ENCODE measurements at regions not wholly inside any gene's neighbourhood (a gene's known extent, or its start where the extent isn't known, plus 50 kb on each side); places are given as distances from the start of the nearest gene placed in this dataset.

- H3K9me2 ChIP-seq (ENCODE audit: insufficient read depth) = no peaks in the 10 kb centered on the region
- H3K36me3 ChIP-seq (ENCODE audit: control insufficient read depth in 1 of 2, insufficient read depth in 2 of 2, low read length in 2 of 2) = no peaks in the 10 kb centered on the region
- no peaks in the 10 kb centered on the region for H3K9me3 ChIP-seq (ENCODE audit: control insufficient read depth in 1 of 2, insufficient read depth in 1 of 2, low read depth in 1 of 2, low read length in 2 of 2)
- no peak for DNase-seq (ENCODE audit: low read depth, low spot score)
- no peak for TF ChIP-seq ATF3 (IDR thresholded peaks at IDR 0.05)
- no peak overlapping the region for H3K4me2 ChIP-seq (ENCODE audit: low read length)
- intact Hi-C loops (cut with micrococcal nuclease) = no loop called here
- ATAC-seq = no peak
- ChIA-PET POLR2A (no interaction called here), CTCF (no interaction called here), RAD21 (ENCODE audit: low non-redundant PET in 1 of 2, low total read pairs in 2 of 2, uncharacterized antibody in 2 of 2, unreplicated experiment in 2 of 2) (no interaction called here)
- H3K79me2 ChIP-seq (ENCODE audit: insufficient read depth, low read length) = no peaks in the 10 kb centered on the region
- no peak overlapping the region for H3K27ac ChIP-seq (ENCODE audit: low read depth, low read length)
- H4K20me1 ChIP-seq (ENCODE audit: insufficient read depth) = no peaks in the 10 kb centered on the region
- H3K27me3 ChIP-seq (ENCODE audit: insufficient read depth, low read length) = peaks cover 16% of the 10 kb centered on the region; the same call in 1 of the 2 replicates
- H3K4me1 ChIP-seq (ENCODE audit: control insufficient read depth in 1 of 2, insufficient read depth in 2 of 2, low read length in 2 of 2) = no peaks in the 10 kb centered on the region
- no TSS peak for BruUV-seq (replicated peaks)
- no peak overlapping the region for H2AFZ ChIP-seq (ENCODE audit: low read depth, low read length, poor library complexity, severe bottlenecking)
- no peak overlapping the region for H3K4me3 ChIP-seq (replicated peaks in 1 of 2; ENCODE audit: low read depth in 1 of 2, low read length in 2 of 2)
- H3K9ac ChIP-seq (ENCODE audit: low read length) = no peak overlapping the region
Measured at GRCh38 chr14:56498112-56498511, 81.5 kb upstream of the TMEM260 start.

- no peak for TF ChIP-seq REST (IDR thresholded peaks at IDR 0.05; ENCODE audit: low read depth)
- Histone ChIP-seq H3K9ac (ENCODE audit: low read length) (no peak overlapping the region), H3K9me3 (ENCODE audit: control insufficient read depth in 1 of 2, insufficient read depth in 1 of 2, low read depth in 1 of 2, low read length in 2 of 2) (no peaks in the 10 kb centered on the region), H3K4me3 (replicated peaks in 1 of 2; ENCODE audit: low read depth in 1 of 2, low read length in 2 of 2) (no peak overlapping the region), H3K9me2 (ENCODE audit: insufficient read depth) (no peaks in the 10 kb centered on the region), H3K36me3 (ENCODE audit: control insufficient read depth in 1 of 2, insufficient read depth in 2 of 2, low read length in 2 of 2) (no peaks in the 10 kb centered on the region), H3K4me1 (ENCODE audit: control insufficient read depth in 1 of 2, insufficient read depth in 2 of 2, low read length in 2 of 2) (no peaks in the 10 kb centered on the region), H3K27me3 (ENCODE audit: insufficient read depth, low read length) (peaks cover 20% of the 10 kb centered on the region), H4K20me1 (ENCODE audit: insufficient read depth) (no peaks in the 10 kb centered on the region), H3K79me2 (ENCODE audit: insufficient read depth, low read length) (no peaks in the 10 kb centered on the region), H3K27ac (ENCODE audit: low read depth, low read length) (no peak overlapping the region), H2AFZ (ENCODE audit: low read depth, low read length, poor library complexity, severe bottlenecking) (no peak overlapping the region), H3K4me2 (ENCODE audit: low read length) (no peak overlapping the region)
- RAD21 ChIA-PET (ENCODE audit: low non-redundant PET in 1 of 2, low total read pairs in 2 of 2, uncharacterized antibody in 2 of 2, unreplicated experiment in 2 of 2) = no interaction called here
- BruUV-seq (replicated peaks) = no TSS peak
- intact Hi-C loops (cut with micrococcal nuclease) = no loop called here
- no peak for DNase-seq (ENCODE audit: low read depth, low spot score)
- no peak for ATAC-seq
- CTCF ChIA-PET = no interaction called here
- POLR2A ChIA-PET = no interaction called here
Measured at GRCh38 chr14:56501909-56502530, 77.6 kb upstream of the TMEM260 start.

All from HCT116 (cell line).